ENCODE measurements at regions not wholly inside any gene's neighbourhood (a gene's known extent, or its start where the extent isn't known, plus 50 kb on each side); places are given as distances from the start of the nearest gene placed in this dataset.

GRCh38 chr13:68190818-68191217 lies 960.7 kb upstream of the PCDH9 start:
- ChIA-PET POLR2A (no interaction called here), CTCF (ENCODE audit: low intra/inter-chr PET ratio) (no interaction called here)
- Histone ChIP-seq H3K79me2 (ENCODE audit: control insufficient read depth, insufficient read depth, low read length) (no peaks in the 10 kb centered on the region), H3K27me3 (ENCODE audit: control insufficient read depth in 2 of 2, insufficient read depth in 2 of 2, low read length in 2 of 2) (no peaks in the 10 kb centered on the region), H3K9ac (ENCODE audit: insufficient read depth in 1 of 2, low read depth in 2 of 2, low read length in 2 of 2) (no peak overlapping the region), H3K9me3 (replicated peaks; ENCODE audit: control insufficient read depth, insufficient read depth, low read depth, low read length) (no peaks in the 10 kb centered on the region), H3K4me1 (replicated peaks in 1 of 2; ENCODE audit: control insufficient read depth in 2 of 2, insufficient read depth in 2 of 2, low read length in 2 of 2) (no peaks in the 10 kb centered on the region), H3K9me1 (ENCODE audit: control insufficient read depth, insufficient read depth, low read length) (no peaks in the 10 kb centered on the region), H3K4me2 (ENCODE audit: insufficient read depth, low read length) (no peak overlapping the region), H3K4me3 (no peak overlapping the region), H4K20me1 (replicated peaks; ENCODE audit: control insufficient read depth, insufficient read depth, low read length) (no peaks in the 10 kb centered on the region), H2AFZ (ENCODE audit: low read depth, low read length) (no peak overlapping the region), H3K27ac (ENCODE audit: extremely low read depth, low read depth, low read length) (no peak overlapping the region), H3K36me3 (ENCODE audit: control insufficient read depth, insufficient read depth, low read length) (no peaks in the 10 kb centered on the region)
- DNase-seq (ENCODE audit: extremely low read depth in 1 of 4, low spot score in 3 of 4), result no peak
- intact Hi-C loops (cut with micrococcal nuclease) (no loop called here), in situ Hi-C loops (cut with MboI) (no loop called here)
- TF ChIP-seq BDP1 (IDR thresholded peaks at IDR 0.05; ENCODE audit: insufficient read depth, insufficient read length), result no peak
- TF ChIP-seq DNMT1 (IDR thresholded peaks at IDR 0.05), result no peak
- TF ChIP-seq MTA2 (IDR thresholded peaks at IDR 0.05; ENCODE audit: low read depth), result no peak
- TF ChIP-seq CBX1 (IDR thresholded peaks at IDR 0.05; ENCODE audit: low read depth), result no peak
- TF ChIP-seq MCM3 (IDR thresholded peaks at IDR 0.05), result no peak
- TF ChIP-seq ZNF239 (CRISPR knock-in tag; IDR thresholded peaks at IDR 0.05), result no peak
- no peak for TF ChIP-seq U2AF2 (optimal IDR thresholded peaks at IDR 0.05; ENCODE audit: low read depth, low read length)
- TF ChIP-seq RAD21 (CRISPR knock-in tag; conservative IDR thresholded peaks at IDR 0.05 in 1 of 2, IDR thresholded peaks at IDR 0.05 in 1 of 2), result no peak
- no peak for TF ChIP-seq RBM34 (IDR thresholded peaks at IDR 0.05; ENCODE audit: borderline replicate concordance, insufficient read depth, low read length)
- TF ChIP-seq SMAD1 (IDR thresholded peaks at IDR 0.05; ENCODE audit: low read depth, low read length, partially characterized antibody), result no peak
- TF ChIP-seq PCBP1 (IDR thresholded peaks at IDR 0.05; ENCODE audit: low read depth, low read length, poor library complexity, severe bottlenecking), result no peak
- ATAC-seq, result no peak
- no TSS peak for BruUV-seq (replicated peaks)
- no peak for FAIRE-seq
- WGBS (ENCODE audit: insufficient coverage, low coverage, missing lambda C conversion rate), result 0% methylated on average over 4 of the region's 4 CpGs

All from K562 (cell line).